ENCODE measurements at regions not wholly inside any gene's neighbourhood (a gene's known extent, or its start where the extent isn't known, plus 50 kb on each side); places are given as distances from the start of the nearest gene placed in this dataset.

DNA sequence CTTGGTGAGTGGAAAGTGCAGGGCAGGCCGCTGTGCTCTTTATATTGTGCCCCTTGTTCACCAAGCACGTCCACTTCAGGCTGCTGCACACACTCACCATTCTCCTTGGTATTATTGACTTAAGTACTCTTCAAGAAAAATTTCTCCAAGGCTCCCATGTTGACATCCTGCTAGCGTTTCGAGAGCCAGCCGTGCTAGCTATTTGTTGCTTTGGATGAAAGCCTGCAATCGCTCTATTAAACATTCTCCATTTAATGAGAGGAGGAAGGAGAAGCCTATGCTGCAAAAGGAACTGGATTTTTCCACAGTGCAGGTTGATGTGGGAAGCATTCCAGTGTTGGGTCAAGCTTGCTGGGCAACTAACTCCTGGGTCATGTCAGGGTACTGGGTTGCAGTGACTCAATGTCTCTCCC lies 113.5 kb downstream of the CD83 start:
- no peak overlapping the region for H3K4ac ChIP-seq (ENCODE audit: low read depth, low read length)
- Mint-ChIP-seq H3K4me1 (peaks cover 0 to 4% of the 10 kb centered on the region in 2 experiments; a peak in 2 of 4 replicates), H3K9me3 (peaks cover 6 to 11% of the 10 kb centered on the region in 2 experiments; a peak in 4 of 5 replicates), H3K4me3 (no peak overlapping the region), H3K27ac (no peak overlapping the region), H3K36me3 (ENCODE audit: insufficient read depth in 1 of 3, low read depth in 3 of 3) (peaks cover 0 to 9% (median 4%) of the 10 kb centered on the region in 3 experiments; a peak in 6 of 7 replicates), H3K27me3 (ENCODE audit: low read depth) (peaks cover 21% of the 10 kb centered on the region)
- no peak overlapping the region for H2BK120ac ChIP-seq (ENCODE audit: low read depth, low read length, poor library complexity, severe bottlenecking)
- H3K79me2 ChIP-seq (ENCODE audit: insufficient read depth, low read length): no peaks in the 10 kb centered on the region
- no peak overlapping the region for H3K27ac ChIP-seq (ENCODE audit: insufficient read length, low read depth, low read length)
- no peaks in the 10 kb centered on the region for H3K23me2 ChIP-seq (ENCODE audit: insufficient read length, low read depth, low read length, poor library complexity, severe bottlenecking)
- DNase-seq: no peak
- H2BK12ac ChIP-seq (ENCODE audit: insufficient read length, low read depth, low read length): no peak overlapping the region
- H2BK5ac ChIP-seq (ENCODE audit: insufficient read length, low read length): no peak overlapping the region
- no peak overlapping the region for H3K23ac ChIP-seq (ENCODE audit: insufficient read length, low read depth, low read length)
- H2BK15ac ChIP-seq (ENCODE audit: low read depth, low read length): no peak overlapping the region
- H4K20me1 ChIP-seq (ENCODE audit: control insufficient read depth, insufficient read depth, insufficient read length): no peaks in the 10 kb centered on the region
- H3T11ph ChIP-seq (ENCODE audit: low read length): no peak overlapping the region
- no peak overlapping the region for H3K14ac ChIP-seq (ENCODE audit: insufficient read depth, low read length)
- no peaks in the 10 kb centered on the region for H3K79me1 ChIP-seq (ENCODE audit: insufficient read depth, low read depth, low read length, poor library complexity, severe bottlenecking)
- WGBS (ENCODE audit: extremely low coverage, insufficient read length, low lambda C conversion rate): no CpG with 5 or more reads among the region's 6 CpGs
- peaks cover 4% of the 10 kb centered on the region for H3K9me3 ChIP-seq (ENCODE audit: control insufficient read depth, low read depth, low read length)
- H4K91ac ChIP-seq (ENCODE audit: insufficient read length, low read depth, low read length): no peak overlapping the region
- no peak overlapping the region for H2AK5ac ChIP-seq (ENCODE audit: insufficient read length, low read length)
- H4K5ac ChIP-seq (ENCODE audit: insufficient read length, low read depth, low read length): no peak overlapping the region
- H3K9ac ChIP-seq (ENCODE audit: extremely low read depth, insufficient read length, low read length): no peak overlapping the region
- no peak for TF ChIP-seq CTCF (conservative IDR thresholded peaks at IDR 0.05)
- H3K56ac ChIP-seq (ENCODE audit: insufficient read length, low read depth, low read length): no peak overlapping the region
- H3K27me3 ChIP-seq (ENCODE audit: insufficient read depth, low read length): no peaks in the 10 kb centered on the region; the same call in 1 of the 2 replicates
- H2AFZ ChIP-seq (ENCODE audit: low read length): no peak overlapping the region
- H2BK20ac ChIP-seq (ENCODE audit: low read depth, low read length, poor library complexity, severe bottlenecking): no peak overlapping the region
- H3K18ac ChIP-seq (ENCODE audit: insufficient read length, low read depth, low read length): no peak overlapping the region
- no peaks in the 10 kb centered on the region; the same call in 1 of the 2 replicates for H3K4me1 ChIP-seq (ENCODE audit: insufficient read depth, low read length)
- no peak overlapping the region for H3K4me2 ChIP-seq (ENCODE audit: insufficient read depth, insufficient read length, low read length)
- no peak overlapping the region for H4K8ac ChIP-seq (replicated peaks; ENCODE audit: insufficient read length, low read depth, low read length)
